IMR-90 (cell line): ENCODE measurements at regions not wholly inside any gene's neighbourhood (a gene's known extent, or its start where the extent isn't known, plus 50 kb on each side); places are given as distances from the start of the nearest gene placed in this dataset.

Experiments used
- ATAC-seq: fragments of 200-7000 bp; cut with Tn5 transposase; 2 replicates; pipeline ENCODE4 v1.9.1; 2020; ENCODE audit warnings: low read depth, mild to moderate bottlenecking, moderate library complexity
- BruUV-seq: library from RNA; stranded (reverse); fragments of 400-500 nt; replicated peaks from 2 replicates; lab custom pipeline; 2021; lab: Mats Ljungman, UMichigan
- CTCF ChIA-PET: fragments of 300-600 bp; formaldehyde crosslinking; extraction: SDS; loops from one replicate; lab custom pipeline; 2021; ENCODE audit warnings: antibody characterized with exemption; lab: Yijun Ruan, JAX
- POLR2A ChIA-PET: fragments of 300-600 bp; sonication (Branson Sonifier 250); formaldehyde crosslinking; loops from one replicate; lab custom pipeline; 2022; ENCODE audit warnings: antibody characterized with exemption; ENCODE audit not compliant: unreplicated experiment; lab: Charles Lee
- DNase-seq: peaks from one replicate; pipeline ENCODE4 v3.0.0; 2013
- H2AFZ ChIP-seq: replicated peaks from 2 replicates; pipeline ENCODE3; 2013; ENCODE audit warnings: low read length, mild to moderate bottlenecking; ENCODE audit not compliant: poor library complexity
- H2AK5ac ChIP-seq: 2 replicates; pipeline ENCODE4 v1.6.1; 2013; ENCODE audit warnings: low read depth, low read length, inconsistent platforms
- H2AK9ac ChIP-seq: replicated peaks from 2 replicates; pipeline ENCODE3; 2013; ENCODE audit warnings: mild to moderate bottlenecking, low read depth, low read length, moderate library complexity; ENCODE audit not compliant: poor library complexity
- H2BK120ac ChIP-seq: 2 replicates; pipeline ENCODE4 v1.6.1; 2013; ENCODE audit warnings: low read depth, low read length, inconsistent platforms
- H2BK15ac ChIP-seq: 3 replicates; pipeline ENCODE4 v1.6.1; 2013; ENCODE audit warnings: low read depth, low read length, inconsistent platforms
- H2BK20ac ChIP-seq: 2 replicates; pipeline ENCODE4 v1.6.1; 2013; ENCODE audit warnings: low read depth, mild to moderate bottlenecking, inconsistent platforms, low read length, moderate library complexity
- H2BK5ac ChIP-seq: 2 replicates; pipeline ENCODE4 v1.6.1; 2013; ENCODE audit warnings: mild to moderate bottlenecking, low read depth, low read length, inconsistent platforms; ENCODE audit not compliant: poor library complexity, severe bottlenecking
- H3K14ac ChIP-seq: replicated peaks from 2 replicates; pipeline ENCODE4 v1.6.1; 2013; ENCODE audit warnings: low read depth, low read length, inconsistent platforms
- H3K18ac ChIP-seq: 2 replicates; pipeline ENCODE4 v1.6.1; 2013; ENCODE audit warnings: low read depth, low read length, control low read depth
- H3K23ac ChIP-seq: 2 replicates; pipeline ENCODE4 v1.6.1; 2013; ENCODE audit warnings: low read depth, low read length, inconsistent platforms
- H3K27ac ChIP-seq: 2 replicates; pipeline ENCODE4 v1.5.1; 2013; ENCODE audit warnings: mild to moderate bottlenecking, control low read depth, low read length; ENCODE audit not compliant: insufficient read depth
- H3K27me3 ChIP-seq: 2 replicates; pipeline ENCODE4 v1.6.1; 2013; ENCODE audit warnings: low read length; ENCODE audit not compliant: control insufficient read depth, insufficient read depth
- H3K36me3 ChIP-seq: 2 replicates; pipeline ENCODE4 v1.6.1; 2013; ENCODE audit warnings: low read length, mixed read lengths; ENCODE audit not compliant: control insufficient read depth, insufficient read depth
- H3K4ac ChIP-seq: 2 replicates; pipeline ENCODE4 v1.6.1; 2013; ENCODE audit warnings: low read depth, low read length, inconsistent platforms
- H3K4me1 ChIP-seq: 2 replicates; pipeline ENCODE4 v1.6.1; 2013; ENCODE audit warnings: low read length, mixed read lengths; ENCODE audit not compliant: control insufficient read depth, insufficient read depth
- H3K4me2 ChIP-seq: 2 replicates; pipeline ENCODE4 v1.6.1; 2013; ENCODE audit warnings: low read depth, mild to moderate bottlenecking, control low read depth, low read length, moderate library complexity
- H3K4me3 ChIP-seq: 2 replicates; pipeline ENCODE4 v1.5.1; 2013; ENCODE audit warnings: low read depth, mild to moderate bottlenecking, control low read depth, low read length, moderate library complexity; ENCODE audit not compliant: insufficient read depth
- H3K56ac ChIP-seq: 2 replicates; pipeline ENCODE4 v1.6.1; 2013; ENCODE audit warnings: low read length, inconsistent platforms; ENCODE audit not compliant: insufficient read depth; ENCODE audit errors: extremely low read depth
- H3K79me1 ChIP-seq, 2 experiments: 2 replicates each; pipeline ENCODE4 v1.6.1; 2013; ENCODE audit warnings: low read length in 2 of 2, inconsistent platforms in 1 of 2, low read depth in 1 of 2
- H3K9ac ChIP-seq: 2 replicates; pipeline ENCODE4 v1.6.1; 2013; ENCODE audit warnings: low read depth, low read length, control low read depth
- H3K9me1 ChIP-seq: 2 replicates; pipeline ENCODE4 v1.6.1; 2013; ENCODE audit warnings: low read length, inconsistent platforms; ENCODE audit not compliant: insufficient read depth
- H3K9me3 ChIP-seq: 2 replicates; pipeline ENCODE4 v1.6.1; 2013; ENCODE audit warnings: low read length; ENCODE audit not compliant: control insufficient read depth, insufficient read depth
- H4K20me1 ChIP-seq: 2 replicates; pipeline ENCODE4 v1.6.1; 2013; ENCODE audit warnings: low read length, inconsistent platforms; ENCODE audit not compliant: insufficient read depth
- H4K5ac ChIP-seq: 2 replicates; pipeline ENCODE4 v1.6.1; 2013; ENCODE audit warnings: mild to moderate bottlenecking, low read depth, low read length, control low read depth
- H4K8ac ChIP-seq, 2 experiments: 2 replicates each; pipeline ENCODE4 v1.6.1; 2013; ENCODE audit warnings: low read depth in 2 of 2, low read length in 2 of 2, control low read depth in 1 of 2, inconsistent platforms in 1 of 2
- H4K91ac ChIP-seq: 2 replicates; pipeline ENCODE4 v1.6.1; 2013; ENCODE audit warnings: low read depth, low read length, inconsistent platforms; ENCODE audit not compliant: insufficient read depth
- BHLHE40 ChIP-seq: fragments of 150-350 bp; IDR thresholded peaks from 2 replicates; pipeline ENCODE4 v1.6.1; 2016; ENCODE audit warnings: mild to moderate bottlenecking, low read depth, low read length
- CEBPB ChIP-seq: IDR thresholded peaks from 2 replicates; pipeline ENCODE4 v1.6.1; 2012; ENCODE audit warnings: low read depth, low read length, improper control_type of control experiment
- CHD1 ChIP-seq: IDR thresholded peaks from 2 replicates; pipeline ENCODE4 v1.6.1; 2012; ENCODE audit warnings: low read depth, low read length, improper control_type of control experiment
- FOS ChIP-seq: fragments of 150-350 bp; IDR thresholded peaks from 2 replicates; pipeline ENCODE4 v1.6.1; 2016; ENCODE audit warnings: low read depth, low read length
- MAFK ChIP-seq: IDR thresholded peaks from 2 replicates; pipeline ENCODE4 v1.6.1; 2012; ENCODE audit warnings: low read depth, low read length, improper control_type of control experiment
- MAZ ChIP-seq: IDR thresholded peaks from 2 replicates; pipeline ENCODE4 v1.6.1; 2012; ENCODE audit warnings: low read depth, mild to moderate bottlenecking, low read length, improper control_type of control experiment, moderate library complexity, borderline replicate concordance
- MXI1 ChIP-seq: IDR thresholded peaks from 2 replicates; pipeline ENCODE4 v1.6.1; 2012; ENCODE audit warnings: low read depth, mild to moderate bottlenecking, low read length, moderate library complexity, borderline replicate concordance
- NFE2L2 ChIP-seq: fragments of 150-350 bp; IDR thresholded peaks from 2 replicates; pipeline ENCODE4 v1.6.1; 2016; ENCODE audit warnings: low read depth, mild to moderate bottlenecking, low read length
- POLR2A ChIP-seq: IDR thresholded peaks from 2 replicates; pipeline ENCODE4 v1.6.1; 2012; ENCODE audit warnings: mild to moderate bottlenecking, low read depth, low read length
- RAD21 ChIP-seq: IDR thresholded peaks from 2 replicates; pipeline ENCODE4 v1.6.1; 2012; ENCODE audit warnings: low read length, improper control_type of control experiment
- RCOR1 ChIP-seq: IDR thresholded peaks from 2 replicates; pipeline ENCODE4 v1.6.1; 2012; ENCODE audit warnings: mild to moderate bottlenecking, low read length, improper control_type of control experiment; ENCODE audit not compliant: insufficient replicate concordance
- RFX5 ChIP-seq: IDR thresholded peaks from 2 replicates; pipeline ENCODE4 v1.8.0; 2012; ENCODE audit warnings: low read depth, mild to moderate bottlenecking, low read length, moderate library complexity
- SMC3 ChIP-seq: fragments of 150-350 bp; IDR thresholded peaks from 2 replicates; pipeline ENCODE4 v1.6.1; 2016; ENCODE audit warnings: low read depth, mild to moderate bottlenecking, antibody characterized with exemption, low read length, moderate library complexity
- WGBS, 2 experiments: methylation state at CpG; one replicate each; pipeline versions ENCODE4 v1.1.5 to v1.1.7; 2013; ENCODE audit warnings: missing lambda C conversion rate in 2 of 2; ENCODE audit not compliant: insufficient read length in 1 of 2; ENCODE audit errors: extremely low coverage in 2 of 2; 5-methylcytosine and 5-hydroxymethylcytosine counted together
- dilution Hi-C: fragments of 300-500 bp; cut with HindIII; formaldehyde crosslinking; loops from one replicate; pipeline ENCODE4 v1.14.3; 2018; ENCODE audit warnings: low sequenced_read_pairs; ENCODE audit not compliant: unreplicated experiment
- in situ Hi-C: fragments of 300-500 bp; cut with MboI; formaldehyde crosslinking; loops from 3 replicates; pipeline ENCODE4 v1.14.3; 2019; ENCODE audit warnings: low sequenced_read_pairs, inconsistent platforms, mixed read lengths
- intact Hi-C: fragments of 100-400 bp; cut with micrococcal nuclease; formaldehyde crosslinking; loops from 2 replicates; pipeline ENCODE4 v1.10.0; 2022
- TF ChIP-seq, protein P1 (sequence below): fragments of 150-350 bp; IDR thresholded peaks from 2 replicates; pipeline ENCODE4 v1.6.1; 2017; ENCODE audit warnings: mild to moderate bottlenecking, antibody characterized with exemption, low read length, low read depth
- TF ChIP-seq, protein P2 (sequence below): conservative IDR thresholded peaks from 2 replicates; pipeline ENCODE4 v1.5.1; 2012; ENCODE audit warnings: mild to moderate bottlenecking, low read depth, low read length, improper control_type of control experiment
- TF ChIP-seq, protein P3 (sequence below): fragments of 150-350 bp; IDR thresholded peaks from 2 replicates; pipeline ENCODE4 v1.6.1; 2016; ENCODE audit warnings: low read depth, mild to moderate bottlenecking, low read length, moderate library complexity, borderline replicate concordance

DNA sequence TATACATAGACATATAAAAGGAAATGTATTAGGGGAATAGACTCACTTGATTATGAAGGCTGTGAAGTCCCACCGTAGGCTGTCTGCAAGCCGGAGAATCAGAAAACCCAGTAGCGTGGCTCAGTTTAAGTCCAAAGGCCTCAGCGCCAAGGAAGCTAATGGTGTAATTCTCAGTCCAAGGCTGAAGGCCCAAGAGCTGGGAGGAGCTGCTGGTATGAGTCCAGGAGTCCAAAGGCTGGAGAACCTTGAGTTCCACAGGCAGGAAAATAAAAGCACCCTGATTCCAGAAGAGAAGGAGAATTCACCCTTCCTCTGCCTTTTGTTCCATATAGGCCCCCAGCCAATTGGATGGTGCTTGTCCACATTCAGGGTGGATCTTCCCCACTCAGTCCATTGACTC is 166.2 kb upstream of the TAC1 start:
- no peaks in the 10 kb centered on the region for H3K9me1 ChIP-seq
- no peak overlapping the region for H2BK5ac ChIP-seq
- TF ChIP-seq, protein P1, sequence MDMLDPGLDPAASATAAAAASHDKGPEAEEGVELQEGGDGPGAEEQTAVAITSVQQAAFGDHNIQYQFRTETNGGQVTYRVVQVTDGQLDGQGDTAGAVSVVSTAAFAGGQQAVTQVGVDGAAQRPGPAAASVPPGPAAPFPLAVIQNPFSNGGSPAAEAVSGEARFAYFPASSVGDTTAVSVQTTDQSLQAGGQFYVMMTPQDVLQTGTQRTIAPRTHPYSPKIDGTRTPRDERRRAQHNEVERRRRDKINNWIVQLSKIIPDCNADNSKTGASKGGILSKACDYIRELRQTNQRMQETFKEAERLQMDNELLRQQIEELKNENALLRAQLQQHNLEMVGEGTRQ, result no peak
- TF ChIP-seq RFX5 (no peak), POLR2A (no peak), RCOR1 (no peak), SMC3 (no peak), CEBPB (no peak), MXI1 (no peak), CHD1 (no peak), MAFK (no peak), FOS (no peak), NFE2L2 (no peak), RAD21 (no peak), BHLHE40 (no peak), MAZ (no peak)
- TF ChIP-seq, protein P2, sequence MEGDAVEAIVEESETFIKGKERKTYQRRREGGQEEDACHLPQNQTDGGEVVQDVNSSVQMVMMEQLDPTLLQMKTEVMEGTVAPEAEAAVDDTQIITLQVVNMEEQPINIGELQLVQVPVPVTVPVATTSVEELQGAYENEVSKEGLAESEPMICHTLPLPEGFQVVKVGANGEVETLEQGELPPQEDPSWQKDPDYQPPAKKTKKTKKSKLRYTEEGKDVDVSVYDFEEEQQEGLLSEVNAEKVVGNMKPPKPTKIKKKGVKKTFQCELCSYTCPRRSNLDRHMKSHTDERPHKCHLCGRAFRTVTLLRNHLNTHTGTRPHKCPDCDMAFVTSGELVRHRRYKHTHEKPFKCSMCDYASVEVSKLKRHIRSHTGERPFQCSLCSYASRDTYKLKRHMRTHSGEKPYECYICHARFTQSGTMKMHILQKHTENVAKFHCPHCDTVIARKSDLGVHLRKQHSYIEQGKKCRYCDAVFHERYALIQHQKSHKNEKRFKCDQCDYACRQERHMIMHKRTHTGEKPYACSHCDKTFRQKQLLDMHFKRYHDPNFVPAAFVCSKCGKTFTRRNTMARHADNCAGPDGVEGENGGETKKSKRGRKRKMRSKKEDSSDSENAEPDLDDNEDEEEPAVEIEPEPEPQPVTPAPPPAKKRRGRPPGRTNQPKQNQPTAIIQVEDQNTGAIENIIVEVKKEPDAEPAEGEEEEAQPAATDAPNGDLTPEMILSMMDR, result no peak
- TF ChIP-seq, protein P3, sequence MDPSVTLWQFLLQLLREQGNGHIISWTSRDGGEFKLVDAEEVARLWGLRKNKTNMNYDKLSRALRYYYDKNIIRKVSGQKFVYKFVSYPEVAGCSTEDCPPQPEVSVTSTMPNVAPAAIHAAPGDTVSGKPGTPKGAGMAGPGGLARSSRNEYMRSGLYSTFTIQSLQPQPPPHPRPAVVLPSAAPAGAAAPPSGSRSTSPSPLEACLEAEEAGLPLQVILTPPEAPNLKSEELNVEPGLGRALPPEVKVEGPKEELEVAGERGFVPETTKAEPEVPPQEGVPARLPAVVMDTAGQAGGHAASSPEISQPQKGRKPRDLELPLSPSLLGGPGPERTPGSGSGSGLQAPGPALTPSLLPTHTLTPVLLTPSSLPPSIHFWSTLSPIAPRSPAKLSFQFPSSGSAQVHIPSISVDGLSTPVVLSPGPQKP, result no peak
- no TSS peak for BruUV-seq
- H2BK15ac ChIP-seq, result no peak overlapping the region
- H3K79me1 ChIP-seq, result no peaks in the 10 kb centered on the region
- no peak overlapping the region for H3K56ac ChIP-seq
- no peak overlapping the region for H3K14ac ChIP-seq
- H2BK120ac ChIP-seq, result no peak overlapping the region
- ChIA-PET POLR2A (no interaction called here), CTCF (no interaction called here)
- no peak overlapping the region for H3K18ac ChIP-seq
- no peak overlapping the region for H3K4me3 ChIP-seq
- H4K5ac ChIP-seq, result no peak overlapping the region
- no peak overlapping the region for H3K9ac ChIP-seq
- no peaks in the 10 kb centered on the region for H3K36me3 ChIP-seq
- no peak overlapping the region for H3K27ac ChIP-seq
- DNase-seq (no peak), ATAC-seq (no peak)
- dilution Hi-C loops (no loop called here), in situ Hi-C loops (no loop called here), intact Hi-C loops (no loop called here)
- no peak overlapping the region for H4K8ac ChIP-seq
- no peak overlapping the region for H2AK9ac ChIP-seq
- peaks cover 10% of the 10 kb centered on the region for H3K9me3 ChIP-seq
- no peak overlapping the region for H3K4ac ChIP-seq
- no peak overlapping the region for H4K91ac ChIP-seq
- H3K23ac ChIP-seq, result no peak overlapping the region
- no peak overlapping the region for H2AK5ac ChIP-seq
- H2AFZ ChIP-seq, result no peak overlapping the region
- no peak overlapping the region for H2BK20ac ChIP-seq
- WGBS, 2 experiments, result no CpG with 5 or more reads among the region's 4 CpGs
- no peaks in the 10 kb centered on the region for H3K4me1 ChIP-seq
- no peak overlapping the region for H3K4me2 ChIP-seq
- no peaks in the 10 kb centered on the region for H3K27me3 ChIP-seq
- H4K20me1 ChIP-seq, result no peaks in the 10 kb centered on the region
